Transverse colon (tissue), 4 donors: ENCODE measurements at regions not wholly inside any gene's neighbourhood (a gene's known extent, or its start where the extent isn't known, plus 50 kb on each side); places are given as distances from the start of the nearest gene placed in this dataset.

Source experiments
- DNase-seq: peaks from one replicate; pipeline ENCODE4 v3.0.0-alpha.2; 2019
- H3K27ac ChIP-seq, 4 donors: fragments of 200-600 bp; sonication (generic); 2 replicates each; pipeline ENCODE4 v1.5.1; 2016 to 2018; ENCODE audit warnings: inconsistent platforms in 4 of 4
- H3K27me3 ChIP-seq: fragments of 200-600 bp; sonication (generic); 2 replicates; pipeline ENCODE4 v1.5.1; 2017; ENCODE audit warnings: inconsistent platforms
- H3K36me3 ChIP-seq, 4 donors: fragments of 200-600 bp; sonication (generic); 2 replicates each; pipeline ENCODE4 v1.5.1; 2017 to 2019; ENCODE audit warnings: inconsistent platforms in 4 of 4
- H3K4me1 ChIP-seq, 4 donors: fragments of 200-600 bp; sonication (generic); 2 replicates each; pipeline ENCODE4 v1.5.1; 2017 to 2020; ENCODE audit warnings: inconsistent platforms in 4 of 4
- H3K4me3 ChIP-seq, 4 donors: fragments of 200-600 bp; sonication (generic); 1 replicate in 1 of 4; 2 replicates in 3 of 4; pipeline versions ENCODE4 v1.5.1 to v1.6.1; 2017 to 2019; ENCODE audit warnings: inconsistent platforms in 4 of 4
- H3K9me3 ChIP-seq, 2 donors: fragments of 200-600 bp; sonication (generic); 2 replicates each; pipeline ENCODE4 v1.5.1; 2017 to 2019; ENCODE audit warnings: inconsistent platforms in 2 of 2
- EP300 ChIP-seq: sonication (generic); formaldehyde crosslinking; IDR thresholded peaks from one replicate; pipeline ENCODE4 v1.6.1; 2017; ENCODE audit warnings: antibody characterized with exemption, low read depth
- POLR2A ChIP-seq: fragments of 450-650 bp; IDR thresholded peaks from one replicate; pipeline ENCODE4 v1.6.1; 2016; ENCODE audit warnings: antibody characterized with exemption, mild to moderate bottlenecking, moderate library complexity
- POLR2AphosphoS5 ChIP-seq, 3 donors: sonication (generic); formaldehyde crosslinking; IDR thresholded peaks; one replicate each; pipeline ENCODE4 v1.6.1; 2016; ENCODE audit warnings: antibody characterized with exemption in 3 of 3
- WGBS, 2 donors: methylation state at CpG; one replicate each; pipeline ENCODE4 v1.1.5; 2018; ENCODE audit warnings: low coverage in 1 of 2; 5-methylcytosine and 5-hydroxymethylcytosine counted together
- in situ Hi-C, 4 donors: fragments of 200-750 bp; cut with MboI; loops; one replicate each; pipeline versions ENCODE4 v1.15.0 to v1.15.1; 2017; ENCODE audit warnings: low sequenced_read_pairs in 3 of 4, low pct_ligation_motif_present in 1 of 4, low pct_unique_long_range_greater_than_20kb in 1 of 4
- intact Hi-C: fragments of 100-400 bp; cut with DNase I; formaldehyde crosslinking; loops from one replicate; pipeline ENCODE4 v1.15.1; 2023; ENCODE audit warnings: low total_unique reads
- TF ChIP-seq, protein P1 (sequence below), 5 experiments: fragments of 200-600 bp in 3 of 5; fragments of 450-650 bp in 2 of 5; sonication (generic) in 3 of 5; IDR thresholded peaks; 1 replicate in 2 of 5; 2 replicates in 3 of 5; pipeline ENCODE4 v1.5.1; 2016 to 2017; ENCODE audit warnings: antibody characterized with exemption in 5 of 5, inconsistent platforms in 3 of 5, mild to moderate bottlenecking in 2 of 5, moderate library complexity in 1 of 5

GRCh38 chr15:100735129-100736053 lies 133.0 kb downstream of the ASB7 start:
- DNase-seq, result no peak
- Histone ChIP-seq H3K27me3 (no peaks in the 10 kb centered on the region), H3K4me1 (peaks cover 0 to 11% (median 0%) of the 10 kb centered on the region in 4 donors), H3K36me3 (no peaks in the 10 kb centered on the region), H3K4me3 (no peak overlapping the region), H3K9me3 (no peaks in the 10 kb centered on the region), H3K27ac (no peak overlapping the region)
- intact Hi-C loops, result no loop called here
- in situ Hi-C loops, result no loop called here
- TF ChIP-seq EP300, result no peak
- TF ChIP-seq POLR2AphosphoS5 (IDR thresholded peaks at IDR 0.05), result no peak
- TF ChIP-seq, protein P1, sequence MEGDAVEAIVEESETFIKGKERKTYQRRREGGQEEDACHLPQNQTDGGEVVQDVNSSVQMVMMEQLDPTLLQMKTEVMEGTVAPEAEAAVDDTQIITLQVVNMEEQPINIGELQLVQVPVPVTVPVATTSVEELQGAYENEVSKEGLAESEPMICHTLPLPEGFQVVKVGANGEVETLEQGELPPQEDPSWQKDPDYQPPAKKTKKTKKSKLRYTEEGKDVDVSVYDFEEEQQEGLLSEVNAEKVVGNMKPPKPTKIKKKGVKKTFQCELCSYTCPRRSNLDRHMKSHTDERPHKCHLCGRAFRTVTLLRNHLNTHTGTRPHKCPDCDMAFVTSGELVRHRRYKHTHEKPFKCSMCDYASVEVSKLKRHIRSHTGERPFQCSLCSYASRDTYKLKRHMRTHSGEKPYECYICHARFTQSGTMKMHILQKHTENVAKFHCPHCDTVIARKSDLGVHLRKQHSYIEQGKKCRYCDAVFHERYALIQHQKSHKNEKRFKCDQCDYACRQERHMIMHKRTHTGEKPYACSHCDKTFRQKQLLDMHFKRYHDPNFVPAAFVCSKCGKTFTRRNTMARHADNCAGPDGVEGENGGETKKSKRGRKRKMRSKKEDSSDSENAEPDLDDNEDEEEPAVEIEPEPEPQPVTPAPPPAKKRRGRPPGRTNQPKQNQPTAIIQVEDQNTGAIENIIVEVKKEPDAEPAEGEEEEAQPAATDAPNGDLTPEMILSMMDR (IDR thresholded peaks at IDR 0.05), result no peak
- no peak for TF ChIP-seq POLR2A
- WGBS, 2 donors, result 76 to 83% methylated on average over 5 to 12 of the region's 12 CpGs

DNA sequence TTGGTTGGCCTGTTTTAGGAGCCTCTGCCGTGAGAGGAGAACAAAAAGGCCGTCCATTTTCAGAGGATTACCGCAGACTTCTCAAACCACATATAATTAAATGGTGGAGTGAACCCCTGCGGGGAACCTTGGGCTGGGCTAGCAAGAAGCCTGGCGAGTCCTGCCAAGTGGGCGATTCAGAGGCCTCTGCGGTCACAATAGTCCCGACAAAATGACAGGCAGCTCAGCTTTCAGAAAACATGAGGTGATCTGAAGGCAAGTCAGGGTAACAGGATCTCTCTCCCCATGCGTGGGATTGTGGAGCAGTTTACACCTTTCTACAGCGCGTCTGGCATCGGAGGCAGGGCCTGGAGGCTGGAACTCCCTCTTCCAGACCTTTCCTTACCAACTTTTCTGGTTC lies 134.8 kb downstream of the ASB7 start:
- no peak for DNase-seq
- H3K27ac ChIP-seq, result no peak overlapping the region
- WGBS, 2 donors, result 96% methylated on average over 12 of the region's 12 CpGs; no CpG with 5 or more reads in 1 of the 2 donors

GRCh38 chr15:100738614-100739013 lies 136.2 kb downstream of the ASB7 start:
- TF ChIP-seq POLR2A, result no peak
- TF ChIP-seq POLR2AphosphoS5 (IDR thresholded peaks at IDR 0.05), result no peak
- TF ChIP-seq, protein P1 (IDR thresholded peaks at IDR 0.05), result no peak
- TF ChIP-seq EP300, result no peak
- Histone ChIP-seq H3K4me1 (no peaks in the 10 kb centered on the region), H3K27ac (no peak overlapping the region), H3K4me3 (no peak overlapping the region), H3K36me3 (no peaks in the 10 kb centered on the region), H3K9me3 (no peaks in the 10 kb centered on the region), H3K27me3 (no peaks in the 10 kb centered on the region)
- intact Hi-C loops, result no loop called here
- in situ Hi-C loops, result no loop called here
- 86% methylated on average over 5 of the region's 5 CpGs; no CpG with 5 or more reads in 1 of the 2 donors for WGBS, 2 donors
- DNase-seq, result no peak

More for the DNA sequence above, 134.8 kb downstream of the ASB7 start:
- TF ChIP-seq, protein P1 (IDR thresholded peaks at IDR 0.05), result no peak
- no peak for TF ChIP-seq POLR2AphosphoS5 (IDR thresholded peaks at IDR 0.05)
- no peak for TF ChIP-seq POLR2A
- TF ChIP-seq EP300, result no peak
- intact Hi-C loops (no loop called here), in situ Hi-C loops (no loop called here)
- Histone ChIP-seq H3K36me3 (no peaks in the 10 kb centered on the region), H3K27me3 (no peaks in the 10 kb centered on the region), H3K4me3 (no peak overlapping the region), H3K9me3 (no peaks in the 10 kb centered on the region), H3K4me1 (peaks cover 0 to 10% (median 0%) of the 10 kb centered on the region in 4 donors)

DNA sequence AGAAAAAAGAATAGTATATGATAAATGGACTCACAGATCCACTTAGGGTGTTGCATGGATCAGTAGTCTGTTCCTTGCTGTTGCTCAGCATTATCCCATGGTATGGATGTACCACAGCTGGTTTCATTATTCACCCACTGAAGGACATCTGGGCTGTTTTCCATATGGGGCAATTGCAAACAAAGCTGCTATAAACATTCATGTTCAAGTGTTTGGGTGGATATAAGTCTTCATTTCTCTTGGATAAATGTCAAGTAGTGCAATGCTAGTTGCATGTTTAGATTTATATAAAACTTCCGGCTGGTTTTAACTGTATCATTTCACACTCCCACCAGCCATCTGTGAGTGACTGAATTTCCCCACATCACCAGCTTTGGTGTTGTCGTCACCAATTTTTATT lies 137.7 kb downstream of the ASB7 start:
- intact Hi-C loops (no loop called here), in situ Hi-C loops (no loop called here)
- Histone ChIP-seq H3K27ac (no peak overlapping the region), H3K9me3 (no peaks in the 10 kb centered on the region), H3K27me3 (no peaks in the 10 kb centered on the region), H3K4me3 (no peak overlapping the region), H3K4me1 (no peaks in the 10 kb centered on the region), H3K36me3 (no peaks in the 10 kb centered on the region)
- WGBS, 2 donors, result 71% methylated on average over 2 of the region's 2 CpGs; no CpG with 5 or more reads in 1 of the 2 donors
- TF ChIP-seq POLR2AphosphoS5 (IDR thresholded peaks at IDR 0.05) (no peak), EP300 (no peak), POLR2A (no peak)
- TF ChIP-seq, protein P1 (IDR thresholded peaks at IDR 0.05), result no peak
- no peak for DNase-seq
